SK-N-SH treated with all-trans-retinoic acid at 6 μM for 48 hours (cell line): ENCODE measurements at regions not wholly inside any gene's neighbourhood (a gene's known extent, or its start where the extent isn't known, plus 50 kb on each side); places are given as distances from the start of the nearest gene placed in this dataset.

Source experiments
- ARNTL ChIP-seq: fragments of 450-650 bp; formaldehyde crosslinking; IDR thresholded peaks from 2 replicates; pipeline ENCODE4 v1.5.0; 2020; ENCODE audit warnings: low read depth, mild to moderate bottlenecking, moderate library complexity, borderline replicate concordance
- BACH2 ChIP-seq: fragments of 250-450 bp; sonication (Bioruptor Pico); IDR thresholded peaks from 2 replicates; pipeline ENCODE4 v1.9.0; 2021; ENCODE audit warnings: mild to moderate bottlenecking, borderline replicate concordance
- CSDC2 ChIP-seq: fragments of 250-450 bp; sonication (Bioruptor Pico); IDR thresholded peaks from 2 replicates; pipeline ENCODE4 v1.5.0; 2020; ENCODE audit warnings: mild to moderate bottlenecking, moderate library complexity
- RARB ChIP-seq: fragments of 250-450 bp; sonication (Bioruptor Pico); IDR thresholded peaks from 2 replicates; pipeline ENCODE4 v1.8.0; 2021; ENCODE audit warnings: mild to moderate bottlenecking, moderate library complexity
- SNAI2 ChIP-seq: fragments of 250-450 bp; sonication (Bioruptor Pico); IDR thresholded peaks from 2 replicates; pipeline ENCODE4 v1.5.0; 2020; ENCODE audit warnings: mild to moderate bottlenecking, moderate library complexity
- TCF4 ChIP-seq: fragments of 250-450 bp; sonication (Bioruptor Pico); IDR thresholded peaks from 2 replicates; pipeline ENCODE4 v1.8.0; 2021; ENCODE audit warnings: mild to moderate bottlenecking, moderate library complexity, borderline replicate concordance
- TOX ChIP-seq: fragments of 250-450 bp; sonication (Bioruptor Pico); IDR thresholded peaks from 2 replicates; pipeline ENCODE4 v1.8.0; 2021; ENCODE audit warnings: mild to moderate bottlenecking, moderate library complexity, borderline replicate concordance
- ZC3H10 ChIP-seq: fragments of 250-450 bp; sonication (Bioruptor Pico); IDR thresholded peaks from 2 replicates; pipeline ENCODE4 v1.5.1; 2021; ENCODE audit warnings: mild to moderate bottlenecking, moderate library complexity
- ZFP3 ChIP-seq: fragments of 250-450 bp; sonication (Bioruptor Pico); IDR thresholded peaks from 2 replicates; pipeline ENCODE4 v1.5.0; 2020; ENCODE audit warnings: mild to moderate bottlenecking, moderate library complexity
- ZNF70 ChIP-seq: fragments of 450-650 bp; formaldehyde crosslinking; IDR thresholded peaks from 2 replicates; pipeline ENCODE4 v1.5.0; 2020; ENCODE audit warnings: mild to moderate bottlenecking, moderate library complexity
- ZNF8 ChIP-seq: fragments of 450-650 bp; formaldehyde crosslinking; IDR thresholded peaks from 2 replicates; pipeline ENCODE4 v1.5.0; 2020; ENCODE audit warnings: mild to moderate bottlenecking, moderate library complexity
- TF ChIP-seq, protein P1 (sequence below): fragments of 250-450 bp; sonication (Bioruptor Pico); IDR thresholded peaks from 2 replicates; pipeline ENCODE4 v1.8.0; 2020; ENCODE audit warnings: mild to moderate bottlenecking, moderate library complexity, borderline replicate concordance
- TF ChIP-seq, protein P2 (sequence below): fragments of 250-450 bp; sonication (Bioruptor Pico); IDR thresholded peaks from 2 replicates; pipeline ENCODE4 v1.5.1; 2020; ENCODE audit warnings: low read depth, mild to moderate bottlenecking, moderate library complexity
- TF ChIP-seq, protein P3 (sequence below): fragments of 250-450 bp; sonication (Bioruptor Pico); IDR thresholded peaks from 2 replicates; pipeline ENCODE4 v1.5.1; 2021; ENCODE audit warnings: mild to moderate bottlenecking, moderate library complexity

DNA sequence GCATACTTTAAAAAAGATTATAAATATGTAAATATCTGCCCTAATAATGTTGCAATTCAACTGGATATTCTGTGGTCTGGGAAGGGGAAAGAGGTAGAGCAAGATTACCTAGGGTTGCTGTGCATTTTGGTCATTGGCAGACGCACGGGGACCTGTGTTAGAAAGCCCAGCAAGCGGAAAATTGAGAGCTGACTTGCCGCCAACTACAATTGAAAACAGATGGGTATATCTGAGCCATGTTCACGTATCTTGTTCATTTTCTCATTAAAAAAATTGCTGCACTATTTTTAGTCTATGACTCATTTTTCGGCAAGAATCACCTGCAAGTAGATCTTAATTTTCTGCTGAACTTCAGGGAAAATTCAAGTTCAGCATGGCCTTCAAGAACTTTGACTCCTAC is 308.5 kb upstream of the TMTC4 start:
- no peak for TF ChIP-seq CSDC2 (CRISPR knock-in tag)
- TF ChIP-seq, protein P1, sequence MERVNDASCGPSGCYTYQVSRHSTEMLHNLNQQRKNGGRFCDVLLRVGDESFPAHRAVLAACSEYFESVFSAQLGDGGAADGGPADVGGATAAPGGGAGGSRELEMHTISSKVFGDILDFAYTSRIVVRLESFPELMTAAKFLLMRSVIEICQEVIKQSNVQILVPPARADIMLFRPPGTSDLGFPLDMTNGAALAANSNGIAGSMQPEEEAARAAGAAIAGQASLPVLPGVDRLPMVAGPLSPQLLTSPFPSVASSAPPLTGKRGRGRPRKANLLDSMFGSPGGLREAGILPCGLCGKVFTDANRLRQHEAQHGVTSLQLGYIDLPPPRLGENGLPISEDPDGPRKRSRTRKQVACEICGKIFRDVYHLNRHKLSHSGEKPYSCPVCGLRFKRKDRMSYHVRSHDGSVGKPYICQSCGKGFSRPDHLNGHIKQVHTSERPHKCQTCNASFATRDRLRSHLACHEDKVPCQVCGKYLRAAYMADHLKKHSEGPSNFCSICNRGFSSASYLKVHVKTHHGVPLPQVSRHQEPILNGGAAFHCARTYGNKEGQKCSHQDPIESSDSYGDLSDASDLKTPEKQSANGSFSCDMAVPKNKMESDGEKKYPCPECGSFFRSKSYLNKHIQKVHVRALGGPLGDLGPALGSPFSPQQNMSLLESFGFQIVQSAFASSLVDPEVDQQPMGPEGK (CRISPR knock-in tag): no peak
- no peak for TF ChIP-seq SNAI2
- TF ChIP-seq ZNF70 (CRISPR knock-in tag): no peak
- TF ChIP-seq ZC3H10 (CRISPR knock-in tag): no peak
- no peak for TF ChIP-seq TOX (CRISPR knock-in tag)
- TF ChIP-seq, protein P2, sequence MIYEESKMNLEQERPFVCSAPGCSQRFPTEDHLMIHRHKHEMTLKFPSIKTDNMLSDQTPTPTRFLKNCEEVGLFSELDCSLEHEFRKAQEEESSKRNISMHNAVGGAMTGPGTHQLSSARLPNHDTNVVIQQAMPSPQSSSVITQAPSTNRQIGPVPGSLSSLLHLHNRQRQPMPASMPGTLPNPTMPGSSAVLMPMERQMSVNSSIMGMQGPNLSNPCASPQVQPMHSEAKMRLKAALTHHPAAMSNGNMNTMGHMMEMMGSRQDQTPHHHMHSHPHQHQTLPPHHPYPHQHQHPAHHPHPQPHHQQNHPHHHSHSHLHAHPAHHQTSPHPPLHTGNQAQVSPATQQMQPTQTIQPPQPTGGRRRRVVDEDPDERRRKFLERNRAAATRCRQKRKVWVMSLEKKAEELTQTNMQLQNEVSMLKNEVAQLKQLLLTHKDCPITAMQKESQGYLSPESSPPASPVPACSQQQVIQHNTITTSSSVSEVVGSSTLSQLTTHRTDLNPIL (CRISPR knock-in tag): no peak
- TF ChIP-seq RARB (CRISPR knock-in tag): no peak
- no peak for TF ChIP-seq ZFP3 (CRISPR knock-in tag)
- no peak for TF ChIP-seq ARNTL (CRISPR knock-in tag)
- TF ChIP-seq BACH2 (CRISPR knock-in tag): no peak
- TF ChIP-seq ZNF8 (CRISPR knock-in tag): no peak
- TF ChIP-seq, protein P3, sequence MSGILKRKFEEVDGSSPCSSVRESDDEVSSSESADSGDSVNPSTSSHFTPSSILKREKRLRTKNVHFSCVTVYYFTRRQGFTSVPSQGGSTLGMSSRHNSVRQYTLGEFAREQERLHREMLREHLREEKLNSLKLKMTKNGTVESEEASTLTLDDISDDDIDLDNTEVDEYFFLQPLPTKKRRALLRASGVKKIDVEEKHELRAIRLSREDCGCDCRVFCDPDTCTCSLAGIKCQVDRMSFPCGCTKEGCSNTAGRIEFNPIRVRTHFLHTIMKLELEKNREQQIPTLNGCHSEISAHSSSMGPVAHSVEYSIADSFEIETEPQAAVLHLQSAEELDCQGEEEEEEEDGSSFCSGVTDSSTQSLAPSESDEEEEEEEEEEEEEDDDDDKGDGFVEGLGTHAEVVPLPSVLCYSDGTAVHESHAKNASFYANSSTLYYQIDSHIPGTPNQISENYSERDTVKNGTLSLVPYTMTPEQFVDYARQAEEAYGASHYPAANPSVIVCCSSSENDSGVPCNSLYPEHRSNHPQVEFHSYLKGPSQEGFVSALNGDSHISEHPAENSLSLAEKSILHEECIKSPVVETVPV (CRISPR knock-in tag): no peak
- no peak for TF ChIP-seq TCF4 (CRISPR knock-in tag)
